ELF-1 (cell line): ENCODE measurements at regions not wholly inside any gene's neighbourhood (a gene's known extent, or its start where the extent isn't known, plus 50 kb on each side); places are given as distances from the start of the nearest gene placed in this dataset.
"Not testable (repeated sequence)": the region's sequence is repeated elsewhere in the genome, so short reads cannot be mapped to it uniquely, and the experiment has no call there.

Source experiments
- DNase-seq: peaks from one replicate; pipeline ENCODE4 v3.0.0-alpha.2; 2016; ENCODE audit warnings: low read depth, low spot score

DNA sequence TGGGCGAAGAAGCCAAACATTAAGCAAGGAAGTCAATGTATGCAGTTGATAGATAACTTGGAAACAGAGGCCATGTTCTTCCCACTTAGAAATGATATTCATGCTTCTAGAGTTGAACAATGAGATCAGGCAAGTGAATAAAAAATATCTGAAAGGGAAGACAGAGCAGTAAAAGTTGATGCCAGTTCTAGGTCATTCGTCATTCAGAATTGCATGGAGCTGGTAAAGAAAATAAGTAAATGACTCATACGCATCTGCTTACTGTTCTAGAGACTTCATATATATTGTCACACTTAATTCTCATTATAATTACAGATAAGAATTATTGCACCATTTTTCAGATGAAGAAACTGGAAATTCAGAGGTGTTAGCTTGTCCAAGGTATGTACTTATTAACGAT lies 158.9 kb upstream of the FERD3L start:
- no peak for DNase-seq

DNA sequence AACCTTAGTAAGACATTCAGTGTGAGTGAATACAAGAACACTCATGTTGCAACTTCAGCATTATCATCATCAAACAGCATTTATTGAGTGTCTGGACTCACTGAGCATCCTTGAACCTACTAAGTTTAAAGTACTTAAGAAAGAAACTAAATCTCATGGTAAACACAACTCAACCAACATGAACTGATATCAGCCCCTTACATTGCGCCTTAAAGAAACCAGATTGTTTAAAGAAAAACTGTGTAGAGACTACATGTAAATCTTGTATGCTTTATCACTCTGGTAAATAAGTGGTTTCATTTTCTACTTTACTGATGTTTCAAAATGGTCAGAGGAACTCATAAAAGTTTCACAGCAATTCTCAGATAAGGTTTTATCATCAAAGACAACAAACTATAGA lies 157.5 kb upstream of the FERD3L start:
- no peak for DNase-seq

DNA sequence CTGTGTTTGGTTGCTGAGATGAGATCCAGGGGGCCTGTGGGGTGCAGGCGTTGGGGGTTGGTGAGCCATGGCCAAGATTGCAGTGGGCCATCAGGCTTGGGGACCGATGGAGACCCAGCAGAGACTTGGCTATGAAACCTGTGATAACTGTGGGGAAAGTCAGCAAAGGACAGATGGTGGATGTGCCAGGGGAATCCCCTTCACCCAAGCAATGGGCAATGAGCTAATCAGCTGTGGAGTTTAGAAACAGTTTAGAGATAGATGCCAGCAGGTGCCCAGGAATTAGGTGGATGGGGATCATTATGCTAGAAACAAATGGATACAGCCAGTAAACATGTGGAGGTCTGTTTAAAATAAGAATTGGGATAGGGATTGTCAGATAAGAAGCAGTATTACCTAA lies 151.4 kb upstream of the FERD3L start:
- DNase-seq = no peak

DNA sequence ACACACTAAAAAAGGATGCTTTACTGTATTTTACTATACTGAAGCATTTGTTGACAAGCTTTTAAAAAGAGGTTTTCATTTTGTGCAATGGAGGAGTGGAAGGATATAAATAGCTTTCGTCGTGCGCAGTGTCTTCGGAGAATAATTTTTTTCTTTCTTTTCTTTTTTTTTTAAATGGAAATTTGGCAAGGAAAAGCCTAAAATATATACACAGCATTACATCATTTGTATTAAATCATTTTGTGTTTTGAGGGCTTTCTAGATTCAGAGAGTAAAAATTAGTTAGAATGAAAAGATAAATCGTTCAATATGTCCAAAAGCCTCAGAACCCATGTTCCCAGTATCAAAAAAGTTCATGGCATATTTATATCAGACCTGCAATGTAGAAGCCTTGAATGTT lies 150.2 kb upstream of the FERD3L start:
- DNase-seq = no peak

DNA sequence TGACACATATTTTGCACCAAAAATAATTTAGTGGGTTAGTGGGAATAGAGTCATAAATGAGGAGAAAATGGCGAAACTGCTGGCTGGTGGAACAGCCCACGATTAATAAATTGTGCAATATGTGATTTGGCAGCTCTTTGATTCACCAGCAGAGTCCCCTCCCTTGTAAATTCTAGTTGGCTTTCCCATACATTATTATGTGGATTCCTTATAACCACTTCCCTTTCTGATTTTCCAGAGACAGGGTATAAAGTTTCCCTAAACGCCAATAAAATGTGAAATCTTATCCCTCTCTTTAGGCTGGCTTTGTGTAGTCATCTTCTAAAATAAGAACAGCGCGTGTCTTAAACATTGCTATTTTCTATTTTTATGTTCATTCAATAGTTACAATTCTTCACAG lies 149.4 kb upstream of the FERD3L start:
- no peak for DNase-seq

DNA sequence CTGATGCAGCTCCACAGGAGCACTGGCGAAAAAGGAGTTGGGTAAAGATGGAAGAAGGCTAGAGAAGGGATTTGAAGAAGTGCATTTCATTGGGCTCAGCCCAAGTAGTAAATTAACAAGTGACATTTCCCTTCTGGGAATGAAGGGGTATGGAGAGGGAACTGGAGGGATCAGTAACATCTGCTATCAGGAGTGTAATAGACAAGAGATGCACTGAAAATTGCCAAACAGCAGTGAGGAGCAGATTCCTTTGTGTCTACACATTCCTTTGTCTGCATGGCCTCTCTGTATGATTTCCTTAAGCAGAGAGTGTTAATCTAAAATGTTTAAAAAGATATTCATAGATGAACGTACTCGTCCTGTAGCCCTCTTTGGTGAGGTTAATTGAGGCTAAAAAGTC lies 148.2 kb upstream of the FERD3L start:
- no peak for DNase-seq

DNA sequence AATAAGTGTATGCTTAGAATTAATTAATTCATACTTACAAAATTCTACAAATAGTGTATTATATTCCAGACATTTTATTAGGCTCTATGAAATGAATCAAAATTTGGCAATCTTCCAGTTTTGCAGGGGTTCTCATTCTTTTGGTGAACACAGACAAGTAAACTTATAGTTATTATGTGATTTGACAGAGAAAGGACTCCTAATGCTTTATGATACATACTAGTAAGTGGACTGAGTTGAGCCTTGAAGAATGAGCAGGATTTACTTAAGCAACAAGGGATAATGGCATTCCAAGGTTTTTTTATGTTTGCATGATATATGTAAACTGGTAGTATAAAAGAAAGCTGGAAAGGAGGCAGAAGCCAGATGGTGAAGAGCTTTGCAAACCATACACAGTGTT lies 145.7 kb upstream of the FERD3L start:
- no peak for DNase-seq

DNA sequence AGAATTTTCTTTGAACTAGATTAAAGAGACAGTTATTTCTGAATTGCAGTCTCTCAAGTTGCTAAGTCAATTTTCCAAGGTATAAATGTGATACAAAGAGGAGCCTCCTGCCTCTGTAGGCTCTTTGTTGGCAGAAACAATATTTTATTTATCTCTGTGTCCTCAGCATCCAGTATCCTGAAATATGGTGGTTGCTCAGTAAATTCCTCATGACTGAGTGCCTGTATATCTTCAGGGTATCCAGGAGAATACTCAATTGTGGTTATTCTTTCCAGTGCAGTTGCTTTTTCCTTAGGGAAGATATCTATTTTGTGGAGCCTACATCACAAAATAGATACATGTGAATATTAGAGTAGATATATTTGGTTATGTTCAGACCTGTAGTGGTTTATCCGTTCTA lies 144.8 kb upstream of the FERD3L start:
- DNase-seq = no peak

DNA sequence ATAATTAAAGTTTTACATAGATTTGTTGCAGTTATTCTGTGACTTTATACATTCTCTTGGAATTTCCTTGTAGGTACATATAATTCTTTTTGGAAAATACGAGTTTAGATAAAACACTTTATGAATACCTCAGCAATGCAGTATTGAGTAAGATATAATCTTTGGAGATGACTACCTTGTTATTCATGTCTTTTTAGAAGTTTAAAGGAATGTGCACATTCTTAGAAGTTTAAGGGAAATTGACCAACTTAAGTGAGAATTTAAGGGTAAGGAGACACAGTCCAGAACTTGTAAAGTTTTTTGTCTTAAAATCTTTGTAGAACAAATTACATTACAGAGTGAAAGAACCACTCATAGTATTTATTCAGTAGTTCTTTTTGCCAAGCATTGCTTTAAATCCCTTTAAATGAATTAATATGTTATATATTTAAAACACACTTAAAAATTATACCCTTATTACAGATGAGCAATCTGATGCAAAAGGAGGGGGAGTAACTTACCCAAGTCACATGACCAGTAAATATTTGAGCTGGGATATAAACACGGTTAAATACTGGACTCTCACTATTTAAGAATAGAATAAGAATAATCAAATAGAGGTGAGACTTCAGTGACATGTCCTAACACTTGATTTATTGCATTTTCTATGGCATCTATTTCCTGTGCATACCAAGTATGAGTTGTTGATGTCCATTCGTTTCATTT lies 139.5 kb upstream of the FERD3L start:
- no peak for DNase-seq

DNA sequence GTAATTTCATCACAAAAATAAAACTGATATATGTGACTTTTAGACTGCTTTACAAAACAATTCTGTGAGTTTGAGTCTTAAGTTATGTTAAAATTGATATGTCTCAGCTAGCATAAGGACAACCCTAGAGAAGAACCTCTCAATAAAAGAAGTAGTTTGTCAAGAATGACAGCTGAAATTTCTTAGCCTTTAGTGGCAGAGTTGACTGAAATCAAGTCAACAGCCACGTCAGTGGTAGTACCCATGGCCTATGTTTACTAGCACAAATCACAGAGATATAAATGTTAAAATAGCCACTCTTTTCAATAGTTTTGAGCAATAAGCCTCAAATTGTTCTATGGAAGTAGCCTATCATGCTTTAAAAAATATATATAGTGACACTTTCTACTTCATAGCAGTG lies 138.9 kb upstream of the FERD3L start:
- no peak for DNase-seq

DNA sequence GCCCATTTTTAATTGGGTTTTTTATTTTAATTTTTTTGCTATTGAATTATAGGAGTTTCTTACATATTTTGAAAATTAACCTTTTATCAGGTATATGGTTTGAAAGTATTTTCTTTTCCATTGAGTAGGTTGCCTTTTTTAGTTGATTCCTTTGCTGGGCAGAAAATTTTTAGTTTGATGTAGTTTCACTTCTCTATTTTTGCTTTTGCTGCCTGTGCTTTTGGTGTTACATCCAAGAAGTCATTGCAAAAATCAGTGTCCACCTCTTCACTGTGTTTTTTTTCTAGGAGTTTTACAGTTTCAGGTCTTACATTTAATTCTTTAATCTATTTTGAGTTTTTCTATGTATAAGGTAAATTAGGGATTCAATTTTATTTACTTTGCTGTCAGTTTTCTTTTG lies 129.8 kb upstream of the FERD3L start:
- no peak for DNase-seq

DNA sequence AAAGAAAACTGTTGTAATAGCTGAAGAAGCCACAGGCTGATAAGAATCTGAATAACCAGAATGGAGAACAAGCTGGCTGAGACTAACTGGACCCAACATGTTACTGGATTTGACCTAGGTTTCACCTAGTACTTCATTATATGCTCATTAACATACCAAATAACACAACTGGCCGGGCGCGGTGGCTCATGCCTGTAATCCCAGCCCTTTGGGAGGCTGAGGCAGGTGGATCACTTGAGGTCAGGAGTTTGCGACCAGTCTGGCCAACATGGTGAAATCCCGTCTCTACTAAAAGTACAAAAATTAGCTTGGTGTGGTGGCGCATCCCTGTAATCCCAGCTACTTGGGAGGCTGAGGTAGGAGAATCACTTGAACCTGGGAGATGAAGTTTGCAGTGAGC lies 127.1 kb upstream of the FERD3L start:
- not testable (repeated sequence) for DNase-seq

DNA sequence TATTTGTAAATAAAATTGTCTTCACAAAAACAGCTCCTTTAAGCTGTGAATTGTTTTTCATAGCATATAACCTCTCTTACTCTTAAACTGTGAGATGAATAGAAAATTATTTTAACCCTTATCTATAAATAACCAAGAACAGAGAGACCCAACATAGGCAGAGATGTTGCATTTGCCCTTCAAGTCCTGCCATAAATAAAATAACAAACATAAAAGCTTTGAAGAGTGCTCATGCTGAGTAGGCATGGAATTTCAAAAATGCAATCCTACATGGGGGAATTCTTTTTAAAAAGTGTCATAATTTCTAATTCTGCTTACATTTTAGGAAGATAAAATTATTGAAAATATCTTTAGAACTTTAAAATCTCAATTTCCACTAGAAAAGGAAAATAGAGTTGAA lies 124.1 kb upstream of the FERD3L start:
- DNase-seq = no peak

DNA sequence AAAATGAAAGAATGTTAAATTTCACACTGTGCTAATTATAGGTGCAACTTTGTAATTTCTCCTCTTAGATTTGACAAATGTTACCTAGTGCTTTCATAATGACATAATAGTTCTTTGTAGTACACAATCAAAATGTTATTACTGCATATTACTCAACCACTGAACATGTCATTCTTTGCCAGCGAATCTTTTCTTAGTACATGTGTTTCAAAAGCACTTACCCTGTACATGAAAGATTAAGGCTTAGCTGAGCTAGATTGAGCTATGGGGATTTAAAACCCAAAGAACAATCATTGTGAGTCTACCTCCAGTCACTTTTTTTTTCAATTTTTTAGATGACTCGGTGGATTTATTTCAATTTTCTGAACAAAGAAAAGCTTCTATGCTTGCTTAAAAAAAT lies 123.5 kb upstream of the FERD3L start:
- no peak for DNase-seq

DNA sequence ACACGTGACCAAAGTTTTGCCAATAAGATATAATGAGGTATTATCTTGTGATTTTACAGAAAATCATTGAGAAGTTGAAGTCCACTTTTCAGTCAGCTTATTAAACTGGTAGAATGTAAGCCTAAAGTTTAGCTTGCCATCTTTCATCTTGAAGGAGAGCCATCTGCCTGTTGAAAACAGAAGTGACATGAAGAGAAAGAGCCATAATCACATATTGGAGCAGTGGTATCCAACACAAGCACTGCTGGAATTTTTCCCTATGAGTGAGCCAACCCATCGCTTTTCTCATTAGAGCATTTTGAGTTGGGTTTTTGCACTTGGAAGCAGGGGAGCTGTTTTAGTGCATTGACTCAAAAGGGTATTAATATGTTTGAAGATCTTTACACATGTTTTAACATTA lies 117.6 kb upstream of the FERD3L start:
- no peak for DNase-seq

DNA sequence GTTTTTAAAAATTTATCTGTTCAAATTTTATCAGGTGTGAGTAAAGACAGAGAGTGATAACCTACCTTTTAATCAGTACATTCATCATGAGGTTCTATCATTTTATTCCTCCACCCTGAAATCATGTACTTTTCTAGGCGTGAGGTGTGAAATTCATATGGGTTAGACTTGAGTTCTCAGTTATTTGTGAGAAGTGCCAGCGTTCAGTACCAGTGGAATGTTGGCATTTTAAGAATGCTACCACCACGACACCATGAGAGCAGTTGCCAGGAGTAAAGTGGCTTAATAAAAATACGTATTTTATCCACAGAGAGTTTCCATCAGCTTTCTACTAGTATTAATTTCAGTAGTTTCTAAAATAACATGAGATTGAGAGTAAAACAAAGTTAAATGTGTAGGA lies 104.1 kb upstream of the FERD3L start:
- no peak for DNase-seq

DNA sequence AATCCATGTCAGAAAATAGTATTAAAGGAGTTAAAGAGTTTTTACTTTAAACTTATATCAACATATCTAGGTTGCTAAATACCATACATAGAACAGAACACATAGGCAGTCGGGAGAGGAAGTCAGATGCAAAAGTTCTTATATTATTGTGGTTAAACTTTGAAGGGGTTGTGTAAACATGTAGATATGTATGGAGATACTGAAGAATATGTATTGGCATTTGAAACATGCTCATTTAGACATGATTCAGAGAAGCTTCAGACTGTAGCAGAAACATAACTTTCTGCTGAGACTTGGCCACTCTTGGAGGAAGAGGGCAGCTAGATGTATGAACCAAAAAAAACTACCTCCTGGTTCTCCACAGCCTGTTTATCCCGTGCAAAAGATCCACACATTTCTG lies 103.5 kb upstream of the FERD3L start:
- no peak for DNase-seq

DNA sequence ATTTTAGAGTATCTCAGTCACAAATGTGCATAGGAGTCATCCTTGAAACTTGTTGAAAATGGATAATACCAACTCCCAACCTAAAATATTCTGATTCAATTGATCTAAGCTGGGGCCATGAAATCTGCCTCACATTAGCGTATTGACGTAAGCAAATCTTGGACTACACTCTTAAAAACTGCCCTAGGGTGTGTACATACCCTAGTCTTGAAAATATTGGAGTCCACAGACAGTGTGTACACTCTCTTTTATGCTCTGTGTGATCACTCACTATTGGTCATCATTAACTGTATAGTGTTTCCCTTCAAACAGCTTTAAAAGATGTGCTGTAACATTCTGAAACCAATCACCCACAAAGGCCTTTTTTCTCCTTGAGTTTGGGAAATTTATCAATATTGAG lies 102.9 kb upstream of the FERD3L start:
- DNase-seq = no peak

DNA sequence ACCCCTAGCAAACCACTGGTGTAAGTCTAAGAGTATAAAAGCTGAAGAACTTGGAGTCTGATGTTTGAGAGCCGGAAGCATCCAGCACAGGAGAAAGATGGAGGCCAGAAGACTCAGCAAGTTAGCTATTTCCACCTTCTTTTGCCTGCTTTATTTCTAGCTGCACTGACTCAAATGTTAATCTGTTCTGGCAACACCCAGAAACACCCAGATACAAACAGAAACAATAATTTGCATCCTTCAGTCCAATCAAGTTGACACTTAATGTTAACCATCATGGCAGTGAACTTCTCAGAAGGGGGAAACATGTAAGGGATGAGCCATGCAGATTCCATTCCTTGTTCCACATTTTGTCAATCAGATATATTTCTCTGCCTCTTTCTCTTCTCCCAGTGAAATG lies 101.8 kb upstream of the FERD3L start:
- no peak for DNase-seq

DNA sequence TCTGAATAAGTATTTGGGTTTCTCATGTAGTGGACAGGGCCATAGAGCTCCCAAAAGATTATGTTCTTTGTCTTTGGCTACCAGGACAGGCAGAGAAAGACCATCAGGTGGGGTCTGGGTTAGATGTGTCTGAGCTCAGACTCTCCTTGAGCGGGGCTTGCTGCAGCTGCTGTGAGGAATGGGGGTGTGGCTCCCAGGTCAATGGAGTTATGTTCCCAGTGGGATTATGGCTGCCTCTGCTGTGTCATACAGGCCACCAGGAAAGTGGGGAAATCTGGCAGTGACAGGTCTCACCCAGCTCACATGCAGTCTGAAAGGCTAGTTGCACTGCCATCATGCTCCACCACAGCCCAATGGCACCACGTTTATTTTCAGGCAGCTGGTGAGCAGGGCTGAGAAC lies 97.0 kb upstream of the FERD3L start:
- DNase-seq = no peak

DNA sequence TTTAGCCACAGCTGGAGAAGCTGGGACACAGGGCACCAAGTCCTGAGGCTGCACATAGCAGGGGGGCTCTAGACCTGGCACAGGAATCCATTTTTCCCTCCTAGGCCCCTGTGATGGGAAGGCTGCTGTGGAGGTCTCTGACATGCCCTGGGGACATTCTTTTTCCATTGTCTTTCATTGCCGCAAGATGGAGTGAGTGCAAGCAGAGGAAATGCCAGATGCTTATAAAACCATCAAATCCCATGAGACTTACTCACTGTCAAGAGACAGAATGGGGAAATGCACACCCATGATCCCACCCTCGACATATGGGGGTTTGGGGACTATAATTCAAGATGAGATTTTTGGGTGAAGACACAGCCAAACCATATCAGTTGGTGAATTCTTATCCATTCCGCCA lies 94.7 kb upstream of the FERD3L start:
- DNase-seq = peak; percentile 20

DNA sequence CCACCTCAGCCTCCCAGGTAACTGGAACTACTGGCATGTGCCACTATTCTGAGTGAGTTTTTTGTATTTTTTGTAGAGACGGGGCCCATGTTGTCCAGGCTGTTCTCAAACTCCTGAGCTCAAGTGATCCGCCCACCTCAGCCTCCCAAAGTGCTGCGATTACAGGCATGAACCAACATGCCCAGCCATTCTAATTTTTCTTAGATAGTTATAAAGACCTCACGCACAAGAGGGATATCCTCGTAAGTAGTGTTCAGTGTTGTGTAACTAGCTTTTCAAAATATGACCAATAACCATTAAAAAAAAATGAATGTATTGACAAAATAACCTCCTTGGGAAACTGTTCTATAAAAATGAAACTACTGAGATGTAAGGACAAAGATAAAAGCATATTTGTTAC lies 90.5 kb upstream of the FERD3L start:
- DNase-seq = no peak

DNA sequence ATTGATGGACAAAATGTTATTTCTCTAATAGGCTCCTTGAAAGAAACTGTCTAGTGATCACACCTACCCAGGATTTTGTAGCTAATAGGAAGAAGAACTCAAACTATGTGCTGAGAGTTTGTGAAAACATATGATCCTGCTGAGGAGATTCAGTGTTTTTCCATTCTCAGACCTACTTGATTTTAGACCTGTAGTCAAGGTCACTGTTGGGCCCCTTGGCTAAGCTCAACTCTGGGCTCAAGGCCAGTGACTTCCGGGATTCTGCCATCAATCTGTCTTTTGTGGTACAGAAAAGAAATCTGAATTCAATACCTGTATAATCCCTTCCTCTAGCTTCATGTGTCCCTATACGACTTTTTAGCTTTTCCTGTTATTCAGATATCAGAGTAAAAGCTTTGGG lies 79.7 kb upstream of the FERD3L start:
- no peak for DNase-seq

DNA sequence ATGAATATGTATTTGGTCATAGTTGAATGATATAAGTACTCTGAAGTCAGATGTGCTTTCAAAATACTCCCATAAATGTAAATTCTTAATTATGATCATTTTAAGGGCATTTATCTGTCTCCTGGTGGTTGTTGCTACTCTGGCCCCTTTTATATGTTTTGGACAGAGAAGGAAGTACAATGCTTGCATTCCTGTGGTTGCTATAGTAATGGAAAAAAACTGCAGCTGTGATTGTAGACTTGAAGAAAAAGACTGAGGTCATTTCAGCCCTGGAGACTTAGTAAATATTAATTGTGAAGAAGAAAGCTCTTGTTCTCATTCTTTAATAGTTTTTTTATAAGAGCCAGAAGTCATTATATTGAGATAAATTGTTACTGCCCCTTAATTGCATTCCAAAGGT lies 70.2 kb upstream of the FERD3L start:
- no peak for DNase-seq
